ENCODE measurements at regions not wholly inside any gene's neighbourhood (a gene's known extent, or its start where the extent isn't known, plus 50 kb on each side); places are given as distances from the start of the nearest gene placed in this dataset.
"Not testable (repeated sequence)": the region's sequence is repeated elsewhere in the genome, so short reads cannot be mapped to it uniquely, and the experiment has no call there.

- no peak for DNase-seq
Observed at GRCh38 chr10:29879862-29880261, 179.5 kb downstream of the JCAD start.

- DNase-seq, result no peak
Observed at GRCh38 chr10:29878492-29878891, 180.9 kb downstream of the JCAD start.

DNA sequence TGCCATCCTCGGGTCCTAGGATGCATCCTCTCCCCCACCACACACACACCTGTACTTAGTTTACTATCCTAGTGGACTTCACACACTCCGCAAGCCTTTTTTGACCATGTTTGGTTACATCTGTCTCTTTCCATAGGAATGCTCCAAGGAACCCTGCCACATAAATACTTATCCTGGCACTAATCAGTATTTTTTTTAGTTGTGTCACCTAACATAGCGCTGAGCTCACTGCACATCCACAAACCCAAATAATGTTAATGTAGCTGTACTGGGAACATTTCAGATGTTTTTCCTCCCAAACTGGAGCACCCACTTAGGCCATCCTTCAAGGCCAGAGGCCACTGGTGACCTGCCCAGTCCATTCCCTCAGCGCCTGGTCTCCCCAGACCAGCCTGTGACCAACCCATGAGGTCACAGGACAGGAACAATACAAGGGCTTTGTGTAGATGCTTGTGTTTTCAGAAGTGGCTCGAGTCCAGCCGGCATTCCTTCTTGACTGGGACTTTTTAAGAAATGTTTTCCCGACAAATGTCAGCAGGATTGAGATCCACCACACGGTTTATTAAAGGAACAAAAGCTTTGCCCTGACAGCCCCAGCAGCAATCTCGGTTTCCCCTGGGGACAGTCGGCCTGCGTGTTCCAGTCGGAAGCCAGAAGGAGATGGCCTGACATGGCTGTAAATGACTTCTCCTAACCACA lies 181.4 kb downstream of the JCAD start:
- DNase-seq, result no peak

DNA sequence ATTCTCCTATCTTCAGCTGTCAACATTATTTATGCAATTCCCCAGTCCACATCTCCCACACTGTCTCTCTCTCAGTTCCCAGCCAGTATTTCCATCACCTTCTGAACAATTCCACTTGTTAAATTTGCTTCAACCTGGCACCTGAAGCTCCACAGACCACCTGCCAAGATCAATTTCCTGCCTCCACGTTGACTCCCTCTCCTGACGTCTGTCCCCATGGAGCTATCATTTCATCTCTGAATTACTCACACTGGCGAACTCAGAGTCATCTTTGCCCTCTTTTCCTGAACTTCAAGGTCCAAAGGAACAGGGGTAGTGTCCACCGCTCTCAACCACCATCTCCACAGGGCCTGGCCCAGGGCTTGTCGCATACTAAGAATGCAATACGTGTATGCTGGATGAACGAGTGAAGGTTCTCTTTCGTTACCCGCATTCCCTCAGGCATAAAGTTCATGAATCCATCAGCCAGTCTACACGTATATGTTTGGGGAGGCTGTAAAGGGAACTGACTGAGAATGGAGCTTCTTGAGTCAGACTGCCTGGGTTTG lies 183.3 kb downstream of the JCAD start:
- DNase-seq, result peak; percentile 3

GRCh38 chr10:29874606-29875269 lies 184.6 kb downstream of the JCAD start:
- DNase-seq, result no peak

DNA sequence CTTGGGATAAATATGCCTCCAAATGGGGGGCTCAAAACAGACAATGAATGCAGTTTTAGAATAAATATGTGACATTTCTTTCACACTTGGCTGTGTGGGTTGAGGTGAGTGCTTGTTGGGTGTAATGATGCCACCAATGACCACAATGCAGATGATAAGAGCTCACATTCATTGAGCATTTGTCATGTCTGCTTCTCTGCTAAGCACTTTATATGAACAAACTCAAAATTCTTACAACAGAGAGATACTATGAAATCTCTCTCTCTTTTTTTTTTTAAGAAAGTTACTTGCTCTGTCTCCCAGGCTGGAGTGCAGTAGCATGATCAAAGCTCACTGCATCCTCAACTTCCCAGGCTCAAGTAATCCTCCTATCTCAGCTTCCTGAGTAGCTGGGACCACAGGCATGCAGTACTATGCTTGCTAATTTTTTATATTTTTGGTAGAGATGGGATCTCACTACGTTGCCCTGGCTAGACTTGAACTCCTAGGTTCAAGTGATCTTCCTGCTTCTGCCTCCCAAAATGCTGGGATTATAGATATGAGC lies 185.4 kb downstream of the JCAD start:
- peak; percentile 13 for DNase-seq

DNA sequence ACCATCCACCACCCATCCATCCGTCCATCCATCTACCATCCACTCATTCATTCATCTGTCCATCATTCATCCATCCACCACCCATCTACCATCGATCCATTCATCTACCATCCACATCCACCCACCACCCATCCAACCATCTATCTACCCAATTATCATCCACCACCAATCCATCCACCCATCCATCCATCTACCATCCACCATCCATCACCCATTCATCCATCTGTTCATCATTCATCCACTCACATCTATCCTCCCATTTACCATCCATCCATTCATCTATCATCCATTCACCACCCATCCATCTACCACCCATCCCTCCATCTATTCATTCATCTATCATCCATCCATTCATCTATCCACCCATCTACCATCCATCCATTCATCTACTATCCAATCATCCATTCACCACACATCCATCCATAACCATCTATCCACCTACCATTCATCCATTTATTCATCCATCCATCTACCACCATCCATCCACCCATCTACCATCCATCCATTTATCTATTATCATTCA lies 188.8 kb downstream of the JCAD start:
- DNase-seq, result no peak

DNA sequence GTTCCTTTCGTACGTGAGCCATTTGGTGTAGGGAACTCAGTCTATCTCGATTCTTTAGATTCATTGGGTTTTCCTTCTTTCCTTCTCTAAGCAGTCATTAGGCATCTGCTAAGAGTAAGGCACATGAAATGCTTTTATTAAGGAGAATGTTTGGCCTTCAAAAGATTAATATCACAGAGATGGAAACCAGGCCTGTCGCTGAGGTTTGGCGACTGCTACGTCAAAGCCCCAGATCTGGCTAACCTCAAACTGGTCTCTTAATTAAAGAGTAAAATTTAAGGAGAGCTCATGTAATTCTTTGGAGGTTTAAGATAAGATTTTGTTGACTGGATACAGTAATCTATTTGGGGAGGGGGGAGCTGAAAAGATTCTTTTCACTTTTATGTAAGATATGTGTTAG lies 189.8 kb downstream of the JCAD start:
- DNase-seq, result no peak

GRCh38 chr10:29866356-29866755 lies 193.0 kb downstream of the JCAD start:
- DNase-seq, result peak; percentile 1

DNA sequence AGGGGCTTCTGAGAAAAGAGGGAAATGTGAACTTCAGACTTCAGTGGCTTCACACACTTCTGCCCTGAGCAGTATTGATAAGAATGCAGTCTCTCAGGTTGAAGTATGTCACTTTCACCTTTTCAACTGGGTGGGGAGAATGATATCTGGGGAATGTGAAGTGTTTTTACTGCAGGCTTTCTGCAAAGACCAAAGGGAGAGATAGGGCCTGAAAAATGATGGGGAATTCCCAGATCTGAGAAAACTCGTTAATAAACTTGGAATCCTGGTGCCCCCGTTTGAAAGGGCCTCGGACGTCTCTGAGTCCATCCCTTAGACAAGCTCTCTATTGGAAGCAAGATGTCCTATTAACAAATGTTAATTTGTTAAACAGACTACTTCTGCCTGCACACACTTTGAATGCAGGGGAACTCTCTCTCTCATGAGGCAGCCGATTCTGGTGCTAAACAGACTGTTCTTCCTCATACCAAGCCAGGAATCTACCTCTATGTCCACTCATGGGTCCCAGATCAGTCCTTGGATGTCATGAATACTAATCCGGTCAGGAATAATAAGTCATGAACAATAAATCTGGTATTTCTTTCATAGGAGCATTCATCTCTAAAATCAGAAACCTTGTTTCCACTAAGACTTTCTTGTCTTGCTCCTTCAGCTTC lies 193.6 kb downstream of the JCAD start:
- peak; percentile 59 for DNase-seq

DNA sequence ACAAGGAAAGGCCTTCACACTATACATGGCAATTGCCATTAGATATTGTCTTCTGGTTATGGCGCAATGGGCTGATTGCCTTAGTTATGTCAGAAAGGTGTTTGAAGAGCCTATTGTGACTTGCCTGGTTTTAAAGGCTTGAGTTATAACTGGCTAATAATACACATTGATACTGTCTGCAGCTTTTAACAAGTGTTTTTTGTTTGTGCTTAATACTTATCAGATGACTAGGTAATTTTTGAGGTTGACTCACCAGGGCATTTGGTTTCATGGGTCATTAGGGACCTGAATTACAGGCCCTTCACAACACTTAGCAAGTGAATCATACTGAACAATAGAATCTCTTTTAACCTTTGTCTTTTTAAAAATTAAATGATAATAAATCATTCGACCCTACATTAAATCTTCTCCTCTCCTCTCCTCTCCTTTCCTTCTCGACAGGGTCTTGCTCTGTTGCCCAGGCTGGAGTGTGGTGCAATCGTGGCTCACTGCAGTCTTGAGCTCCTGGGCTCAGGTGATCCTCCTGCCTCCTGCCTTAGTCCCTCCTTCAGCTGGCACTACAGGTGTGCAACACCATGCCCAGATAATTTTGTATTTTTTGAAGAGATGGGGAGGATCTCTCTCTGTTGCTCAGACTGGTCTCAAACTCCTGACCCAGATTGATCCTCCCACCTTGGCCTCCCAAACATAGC lies 196.3 kb downstream of the JCAD start:
- no peak for DNase-seq

GRCh38 chr10:29861811-29862505 lies 197.4 kb downstream of the JCAD start:
- DNase-seq, result no peak

DNA sequence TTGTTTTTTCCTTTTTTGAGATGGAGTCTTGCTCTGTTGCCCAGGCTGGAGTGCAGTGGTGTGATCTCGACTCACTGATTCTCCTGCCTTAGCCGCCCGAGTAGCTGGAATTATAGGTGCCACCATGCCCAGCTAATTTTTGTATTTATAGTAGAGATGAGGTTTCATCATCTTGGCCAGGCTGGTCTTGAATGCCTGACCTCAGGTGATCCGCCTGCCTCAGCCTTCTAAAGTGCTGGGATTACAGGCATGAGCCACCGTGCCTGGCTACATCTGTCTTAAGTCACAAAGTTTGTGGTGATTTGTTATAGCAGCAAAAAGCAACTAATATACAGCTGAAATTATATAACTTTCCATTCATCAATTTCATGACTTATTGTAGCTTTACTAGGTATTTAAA lies 198.2 kb downstream of the JCAD start:
- not testable (repeated sequence) for DNase-seq

- DNase-seq, result no peak
Observed at GRCh38 chr10:29860166-29860565, 199.2 kb downstream of the JCAD start.

GRCh38 chr10:29859521-29860130 lies 199.8 kb downstream of the JCAD start:
- no peak for DNase-seq

GRCh38 chr10:29858702-29859267 lies 200.6 kb downstream of the JCAD start:
- DNase-seq, result no peak

GRCh38 chr10:29857843-29858701 lies 201.3 kb downstream of the JCAD start:
- DNase-seq, result peak; percentile 7

DNA sequence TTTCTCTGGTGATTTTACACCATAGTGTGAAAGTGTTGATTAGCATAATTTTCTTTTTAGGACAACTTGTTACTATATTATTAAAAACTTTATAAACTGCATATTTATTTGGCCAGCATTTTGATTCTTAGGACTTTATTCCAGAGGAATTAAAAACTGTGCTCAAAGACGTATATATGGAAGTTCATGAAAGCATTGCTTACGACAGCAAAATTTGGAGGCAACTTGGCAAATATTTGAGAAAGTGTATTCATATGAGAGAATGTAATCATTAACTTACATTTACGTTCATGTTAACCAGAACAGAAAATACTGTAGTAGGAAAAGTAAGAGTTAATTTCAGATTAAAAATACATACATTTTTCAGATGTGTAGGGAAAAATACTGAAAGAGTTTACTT lies 203.1 kb downstream of the JCAD start:
- DNase-seq, result no peak

GRCh38 chr10:29853913-29854312 lies 205.5 kb downstream of the JCAD start:
- DNase-seq, result no peak

GRCh38 chr10:29851241-29851640 lies 208.1 kb downstream of the JCAD start:
- DNase-seq, result no peak

All from NCI-H226 (cell line).